ENCODE measurements at regions not wholly inside any gene's neighbourhood (a gene's known extent, or its start where the extent isn't known, plus 50 kb on each side); places are given as distances from the start of the nearest gene placed in this dataset.

- no peak for TF ChIP-seq POLR2AphosphoS5 (IDR thresholded peaks at IDR 0.05)
- no peak for TF ChIP-seq CTCF (IDR thresholded peaks at IDR 0.05)
- no peak for TF ChIP-seq POLR2A (IDR thresholded peaks at IDR 0.05)
Observed at GRCh38 chr6:15888798-15889772, 226.3 kb upstream of the DTNBP1 start.

Measured in breast epithelium (tissue), 3 donors.